ENCODE measurements at regions not wholly inside any gene's neighbourhood (a gene's known extent, or its start where the extent isn't known, plus 50 kb on each side); places are given as distances from the start of the nearest gene placed in this dataset.

- no peaks in the 10 kb centered on the region for H3K9me3 Mint-ChIP-seq
- no peak for TF ChIP-seq CTCF (IDR thresholded peaks at IDR 0.05; ENCODE audit: unreplicated experiment)
- no peak for DNase-seq (ENCODE audit: low spot score in 2 of 2, unreplicated experiment in 2 of 2)
- no peaks in the 10 kb centered on the region for H3K36me3 Mint-ChIP-seq
- H3K27ac Mint-ChIP-seq = no peak overlapping the region
- peaks cover 17% of the 10 kb centered on the region for H3K4me1 Mint-ChIP-seq
- no peak overlapping the region for H3K4me3 Mint-ChIP-seq
- H3K27me3 Mint-ChIP-seq (ENCODE audit: low read depth) = no peaks in the 10 kb centered on the region
These were observed 71.3 kb upstream of the SOX4 start for GRCh38 chr6:21522143-21522747.

- no peaks in the 10 kb centered on the region for H3K9me3 Mint-ChIP-seq
- no peak for DNase-seq (ENCODE audit: low spot score in 2 of 2, unreplicated experiment in 2 of 2)
- H3K27ac Mint-ChIP-seq = no peak overlapping the region
- H3K4me1 Mint-ChIP-seq = peaks cover 17% of the 10 kb centered on the region
- no peak overlapping the region for H3K4me3 Mint-ChIP-seq
- no peaks in the 10 kb centered on the region for H3K36me3 Mint-ChIP-seq
- H3K27me3 Mint-ChIP-seq (ENCODE audit: low read depth) = no peaks in the 10 kb centered on the region
- TF ChIP-seq CTCF (IDR thresholded peaks at IDR 0.05; ENCODE audit: unreplicated experiment) = no peak
These were observed 70.6 kb upstream of the SOX4 start for GRCh38 chr6:21522797-21523456.

GRCh38 chr6:21523652-21524051, 69.9 kb upstream of the SOX4 start:
- Mint-ChIP-seq H3K4me3 (no peak overlapping the region), H3K27ac (no peak overlapping the region), H3K9me3 (no peaks in the 10 kb centered on the region), H3K4me1 (peaks cover 17% of the 10 kb centered on the region), H3K36me3 (no peaks in the 10 kb centered on the region), H3K27me3 (ENCODE audit: low read depth) (no peaks in the 10 kb centered on the region)
- TF ChIP-seq CTCF (IDR thresholded peaks at IDR 0.05; ENCODE audit: unreplicated experiment) = no peak
- DNase-seq (ENCODE audit: low spot score in 2 of 2, unreplicated experiment in 2 of 2) = no peak

GRCh38 chr6:21524201-21524600, 69.3 kb upstream of the SOX4 start:
- no peaks in the 10 kb centered on the region for H3K27me3 Mint-ChIP-seq (ENCODE audit: low read depth)
- DNase-seq (ENCODE audit: low spot score in 2 of 2, unreplicated experiment in 2 of 2) = no peak
- peaks cover 17% of the 10 kb centered on the region for H3K4me1 Mint-ChIP-seq
- no peak for TF ChIP-seq CTCF (IDR thresholded peaks at IDR 0.05; ENCODE audit: unreplicated experiment)
- H3K36me3 Mint-ChIP-seq = no peaks in the 10 kb centered on the region
- H3K4me3 Mint-ChIP-seq = no peak overlapping the region
- no peak overlapping the region for H3K27ac Mint-ChIP-seq
- H3K9me3 Mint-ChIP-seq = no peaks in the 10 kb centered on the region

- DNase-seq (ENCODE audit: low spot score in 2 of 2, unreplicated experiment in 2 of 2) = no peak
- no peaks in the 10 kb centered on the region for H3K9me3 Mint-ChIP-seq
- no peaks in the 10 kb centered on the region for H3K27me3 Mint-ChIP-seq (ENCODE audit: low read depth)
- H3K4me1 Mint-ChIP-seq = peaks cover 6% of the 10 kb centered on the region
- no peaks in the 10 kb centered on the region for H3K36me3 Mint-ChIP-seq
- H3K27ac Mint-ChIP-seq = no peak overlapping the region
- no peak overlapping the region for H3K4me3 Mint-ChIP-seq
- no peak for TF ChIP-seq CTCF (IDR thresholded peaks at IDR 0.05; ENCODE audit: unreplicated experiment)
These were observed 66.6 kb upstream of the SOX4 start for GRCh38 chr6:21526974-21527373.

All from mesothelial cell of epicardium (in vitro differentiated cells).